HG03342 (cell line): ENCODE measurements at regions not wholly inside any gene's neighbourhood (a gene's known extent, or its start where the extent isn't known, plus 50 kb on each side); places are given as distances from the start of the nearest gene placed in this dataset.
"Not testable (repeated sequence)": the region's sequence is repeated elsewhere in the genome, so short reads cannot be mapped to it uniquely, and the experiment has no call there.

Source experiments
- ATAC-seq: cut with Tn5 transposase; IDR thresholded peaks from one replicate; pipeline ENCODE4 v1.9.1; 2021; ENCODE audit warnings: mild to moderate bottlenecking, moderate library complexity; ENCODE audit not compliant: unreplicated experiment

GRCh38 chr9:108057421-108058134 lies 568.0 kb upstream of the KLF4 start:
- no peak for ATAC-seq

DNA sequence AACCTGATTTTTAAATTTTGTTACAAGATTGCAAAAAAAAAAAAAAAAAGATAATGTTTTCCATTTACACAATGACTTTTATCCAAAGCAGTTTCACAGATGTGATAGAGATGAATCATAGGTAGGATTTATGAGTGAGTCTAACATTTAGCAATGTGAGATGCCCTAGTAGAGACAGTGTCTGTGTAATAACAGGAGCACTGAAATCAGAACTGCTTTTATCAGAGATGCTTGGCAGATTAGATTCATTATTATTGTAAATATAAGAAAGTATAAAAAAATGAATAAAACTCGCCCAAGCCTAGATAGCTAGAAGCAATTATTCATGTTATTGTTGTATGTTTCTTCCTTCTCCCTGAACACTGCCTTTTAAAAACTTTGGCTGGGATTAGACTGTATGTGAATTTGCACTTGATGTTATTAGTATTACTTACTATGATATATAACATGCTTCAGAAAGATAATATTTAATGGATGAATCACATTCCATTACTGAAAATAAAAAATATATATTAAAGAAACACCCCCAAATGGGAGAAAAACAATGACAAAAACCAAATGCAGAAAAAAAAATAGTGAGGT lies 567.3 kb upstream of the KLF4 start:
- no peak for ATAC-seq

GRCh38 chr9:108056084-108056804 lies 566.7 kb upstream of the KLF4 start:
- no peak for ATAC-seq

- no peak for ATAC-seq
Observed at GRCh38 chr9:108054131-108054630, 564.6 kb upstream of the KLF4 start.

- no peak for ATAC-seq
Observed at GRCh38 chr9:108053555-108054061, 564.0 kb upstream of the KLF4 start.

DNA sequence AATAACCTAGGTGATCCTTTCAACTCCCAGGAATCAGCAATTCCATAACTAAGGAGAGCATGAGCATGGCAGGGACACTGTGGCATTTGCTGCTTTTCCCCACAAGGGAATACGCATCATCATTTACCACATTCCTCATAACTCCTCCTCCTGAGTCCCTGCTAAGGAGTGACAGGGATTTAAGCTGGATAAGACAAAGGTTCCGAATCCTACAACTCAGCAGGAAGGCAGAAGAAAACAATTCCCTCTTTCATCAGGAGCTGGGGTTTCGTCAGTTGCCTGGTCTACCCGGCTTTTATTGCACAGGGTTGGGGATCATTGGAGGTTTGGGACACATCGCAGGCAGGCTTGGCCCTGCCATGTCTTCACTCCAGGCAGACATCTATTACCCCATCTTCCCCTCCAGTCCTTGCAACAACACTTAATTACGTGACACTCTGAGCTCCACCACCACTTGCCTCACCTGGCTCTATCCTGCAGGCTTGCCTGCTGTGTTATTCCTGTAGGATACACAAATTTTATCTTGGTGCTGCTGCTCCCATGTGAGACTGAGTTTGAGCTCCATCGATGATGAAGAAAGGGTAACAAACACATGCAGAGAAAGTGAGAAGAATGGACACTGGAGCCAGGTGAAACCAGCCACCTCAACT lies 563.0 kb upstream of the KLF4 start:
- ATAC-seq: no peak

GRCh38 chr9:108050894-108051293 lies 561.3 kb upstream of the KLF4 start:
- ATAC-seq: no peak

DNA sequence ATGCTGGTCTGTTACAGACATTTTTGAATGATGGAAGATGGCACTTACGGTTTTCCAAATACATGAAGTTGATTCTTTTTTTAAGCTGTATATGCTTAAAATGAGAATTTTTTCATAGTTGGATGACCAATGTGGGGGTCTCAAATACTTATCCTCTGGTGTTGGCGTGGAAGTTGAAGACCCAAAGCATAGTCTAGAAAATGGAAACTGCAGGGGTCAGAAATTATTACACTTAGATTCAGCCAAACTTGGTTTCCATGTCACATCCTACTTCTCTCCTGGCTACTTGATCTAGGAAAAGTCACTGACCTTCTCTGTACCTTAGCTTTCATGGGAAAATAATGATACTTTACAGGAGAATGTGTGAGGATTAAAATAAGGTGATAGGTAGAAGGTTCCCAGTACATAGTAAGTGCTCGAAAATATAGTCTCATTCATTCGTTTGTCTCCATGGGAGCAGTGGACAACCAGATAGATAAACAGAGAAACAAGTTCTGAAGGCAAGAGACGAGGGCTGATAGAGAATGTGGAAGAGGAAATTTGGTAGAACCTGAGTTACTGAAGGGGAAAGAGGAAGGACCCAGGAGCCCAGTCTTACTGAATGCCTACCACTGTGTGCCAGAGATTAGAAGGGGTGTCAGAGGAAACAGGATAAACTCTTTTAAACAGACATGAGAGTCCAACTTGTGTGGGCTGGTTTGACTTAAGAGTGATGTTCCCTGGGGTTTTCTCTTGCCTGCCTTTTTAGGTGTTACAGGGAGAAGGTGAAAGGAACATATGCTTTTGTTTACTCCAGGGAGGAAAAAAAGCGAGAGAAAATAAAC lies 560.3 kb upstream of the KLF4 start:
- no peak for ATAC-seq

DNA sequence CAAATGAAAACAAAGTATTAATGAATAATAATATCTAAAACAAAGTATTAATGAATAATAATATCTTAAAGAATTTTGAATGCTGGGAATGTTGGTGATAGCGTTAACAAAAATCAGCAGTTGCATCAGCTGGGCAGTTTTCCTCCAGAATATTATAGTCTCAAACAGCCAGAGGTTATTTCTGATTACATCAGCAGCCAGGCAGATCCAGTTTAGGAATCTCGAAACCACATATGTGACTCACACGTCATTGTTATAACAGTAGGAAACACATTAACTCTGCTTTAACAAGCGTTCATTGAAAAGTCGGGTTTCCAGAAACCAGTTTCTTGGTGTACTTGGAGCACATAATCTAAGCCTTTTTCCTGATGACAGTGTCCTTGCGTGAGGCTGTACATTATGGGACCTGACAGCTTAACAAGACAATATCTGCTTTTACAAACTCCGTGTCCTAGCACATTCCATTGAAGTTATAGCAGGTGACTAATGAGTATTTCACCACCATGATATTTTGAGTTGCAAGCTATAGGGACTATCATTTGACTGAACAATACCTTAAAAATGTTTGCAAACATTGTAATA lies 559.5 kb upstream of the KLF4 start:
- no peak for ATAC-seq

DNA sequence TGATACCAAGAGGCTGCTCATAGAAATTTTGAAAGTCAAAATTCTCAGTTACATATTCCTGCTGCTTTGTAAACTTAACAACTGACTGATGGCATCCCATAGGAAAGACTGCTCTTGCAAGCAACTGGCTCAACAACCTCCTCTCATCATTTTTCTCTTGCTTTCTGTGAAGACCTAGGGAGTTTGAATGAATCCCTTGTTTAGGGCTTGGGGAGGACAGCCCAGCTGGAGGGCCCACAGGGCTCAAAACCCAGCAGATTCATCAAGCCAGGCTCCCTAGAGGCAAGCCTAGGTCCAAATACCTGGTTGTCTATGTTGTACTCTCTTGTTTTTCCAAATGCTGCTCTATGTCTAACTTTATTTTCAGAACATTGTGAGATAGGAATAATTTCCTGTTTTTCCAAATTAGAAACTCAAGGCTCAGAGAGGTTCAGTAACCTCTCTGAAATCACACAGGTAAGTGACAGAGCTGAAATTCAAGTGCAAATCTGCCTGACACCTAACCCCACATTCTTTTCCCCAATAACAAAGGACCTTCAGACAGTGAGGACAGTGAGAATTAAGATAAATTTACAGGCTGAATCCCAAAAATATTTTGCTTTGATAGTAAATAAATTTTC lies 558.9 kb upstream of the KLF4 start:
- no peak for ATAC-seq

DNA sequence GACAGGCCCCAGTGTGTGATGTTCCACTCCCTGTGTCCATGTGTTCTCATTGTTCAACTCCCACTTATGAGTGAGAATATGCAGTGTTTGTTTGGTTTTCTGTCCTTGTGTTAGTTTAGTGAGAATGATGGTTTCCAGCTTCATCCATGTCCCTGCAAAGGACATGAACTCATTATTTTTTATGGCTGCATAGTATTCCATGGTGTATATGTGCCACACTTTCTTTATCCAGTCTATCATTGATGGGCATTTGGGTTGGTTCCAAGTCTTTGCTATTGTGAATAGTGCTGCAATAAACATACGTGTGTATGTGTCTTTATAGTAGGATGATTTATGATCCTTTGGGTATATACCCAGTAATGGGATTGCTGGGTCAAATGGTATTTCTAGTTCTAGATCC lies 558.2 kb upstream of the KLF4 start:
- ATAC-seq: not testable (repeated sequence)

DNA sequence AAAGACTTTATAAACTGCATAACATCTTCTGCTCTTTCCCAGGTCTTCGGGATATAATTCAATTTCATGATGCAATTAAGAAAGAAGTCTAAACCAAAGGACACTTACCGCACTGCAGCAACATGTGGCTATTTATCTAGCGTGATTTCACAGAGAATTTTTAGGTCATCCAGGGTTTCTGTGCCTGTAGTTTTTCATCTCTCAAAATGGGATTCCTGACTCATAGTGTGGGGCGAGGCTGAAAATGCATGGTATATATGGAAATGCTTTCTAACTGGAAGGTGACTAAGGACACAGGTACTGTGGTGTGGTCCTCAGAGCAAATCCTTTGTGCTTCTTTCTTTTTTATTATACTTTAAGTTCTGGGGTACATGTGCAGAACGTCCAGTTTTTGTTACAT lies 557.7 kb upstream of the KLF4 start:
- ATAC-seq: no peak

- ATAC-seq: no peak
Observed at GRCh38 chr9:108045851-108046250, 556.3 kb upstream of the KLF4 start.

DNA sequence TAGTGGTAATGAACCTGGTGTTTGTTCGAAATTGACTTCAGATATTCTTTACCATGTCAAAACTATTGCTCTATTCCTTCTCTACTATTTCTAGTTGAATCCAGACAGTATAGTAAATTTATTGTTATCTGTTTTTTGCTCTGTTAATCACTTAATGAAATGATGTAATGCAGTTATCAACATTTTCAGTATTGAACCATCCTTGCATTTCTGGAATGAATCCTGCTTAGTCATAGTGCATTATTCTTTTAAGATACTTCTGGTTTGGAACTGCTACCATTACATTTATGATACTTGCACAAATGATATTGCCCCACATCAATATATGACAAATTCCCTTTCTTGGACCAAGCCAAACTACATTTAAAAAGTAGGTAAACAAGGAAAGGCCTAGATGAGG lies 554.0 kb upstream of the KLF4 start:
- no peak for ATAC-seq

DNA sequence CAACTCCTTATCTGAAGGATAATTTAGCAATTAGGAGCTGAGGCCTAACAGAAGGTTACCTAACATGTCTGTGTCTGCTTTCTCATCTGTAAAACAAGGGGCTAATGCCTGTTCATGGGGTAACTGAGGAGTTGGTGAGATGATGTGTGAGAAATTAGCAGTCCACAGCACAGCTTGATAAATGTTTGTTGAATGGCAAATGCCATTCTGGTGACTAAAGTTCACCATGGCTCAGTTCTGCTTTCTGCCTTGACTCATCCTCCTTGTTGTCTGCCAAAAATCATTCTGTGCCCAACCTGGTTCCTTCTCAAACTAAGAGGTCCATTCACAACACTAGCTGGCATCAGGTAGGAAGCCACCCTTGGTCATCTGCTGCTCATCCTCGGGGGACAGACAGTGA lies 552.0 kb upstream of the KLF4 start:
- ATAC-seq: no peak

- no peak for ATAC-seq
Observed at GRCh38 chr9:108040783-108041182, 551.2 kb upstream of the KLF4 start.

DNA sequence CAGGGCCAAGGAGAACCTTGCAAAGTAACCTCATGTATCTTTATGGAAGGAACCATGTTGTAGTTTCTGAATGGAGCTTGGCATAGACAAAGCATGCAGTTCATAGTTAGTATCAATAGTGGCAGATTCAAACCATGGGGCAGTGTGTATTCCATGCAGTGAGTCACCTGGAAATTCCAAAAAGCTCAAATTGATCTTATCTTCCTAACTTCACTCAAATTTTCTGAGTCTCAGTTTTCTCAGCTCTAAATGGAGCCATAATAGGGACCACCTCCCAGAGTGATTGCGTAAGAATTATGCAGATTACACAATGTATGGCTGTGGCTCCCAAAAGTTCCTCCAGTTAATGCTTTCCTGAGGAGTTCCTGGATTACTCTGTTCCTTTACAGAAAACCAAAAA lies 549.9 kb upstream of the KLF4 start:
- no peak for ATAC-seq

DNA sequence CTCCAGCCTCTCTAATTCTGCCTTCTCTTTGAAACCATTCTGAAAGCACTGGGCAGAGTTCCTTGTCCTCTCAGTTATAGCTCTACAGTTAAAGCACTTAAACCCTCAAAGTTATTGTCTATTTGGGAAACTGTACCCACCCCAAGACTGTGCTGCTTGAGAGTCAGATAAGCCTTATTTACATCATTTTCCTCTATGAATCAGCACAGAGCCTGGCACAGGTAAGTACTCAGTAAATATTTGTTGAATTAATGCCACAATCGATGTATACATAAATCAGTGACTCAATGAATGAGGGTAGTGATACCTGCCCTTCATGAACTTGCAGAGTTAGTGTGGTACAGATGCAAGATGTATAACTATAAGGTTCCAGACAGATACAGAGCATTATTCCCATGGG lies 549.4 kb upstream of the KLF4 start:
- ATAC-seq: no peak

GRCh38 chr9:108035487-108035886 lies 545.9 kb upstream of the KLF4 start:
- no peak for ATAC-seq
